ENCODE measurements at regions not wholly inside any gene's neighbourhood (a gene's known extent, or its start where the extent isn't known, plus 50 kb on each side); places are given as distances from the start of the nearest gene placed in this dataset.

GRCh38 chr10:108055506-108055905 is 891.0 kb upstream of the SORCS1 start:
- no peak for DNase-seq (ENCODE audit: low spot score)
- in situ Hi-C loops (cut with MboI; ENCODE audit: low pct_unique_long_range_greater_than_20kb, low sequenced_read_pairs, unreplicated experiment) = no loop called here
- no peak for TF ChIP-seq CTCF (IDR thresholded peaks at IDR 0.05; ENCODE audit: extremely low read depth, insufficient read depth, missing control alignments)

- in situ Hi-C loops (cut with MboI; ENCODE audit: low pct_unique_long_range_greater_than_20kb, low sequenced_read_pairs, unreplicated experiment) = no loop called here
- no peak for TF ChIP-seq CTCF (IDR thresholded peaks at IDR 0.05; ENCODE audit: extremely low read depth, insufficient read depth, missing control alignments)
- no peak for DNase-seq (ENCODE audit: low spot score)
Observed at GRCh38 chr10:108052981-108053380, 888.5 kb upstream of the SORCS1 start.

- in situ Hi-C loops (cut with MboI; ENCODE audit: low pct_unique_long_range_greater_than_20kb, low sequenced_read_pairs, unreplicated experiment) = no loop called here
- no peak for DNase-seq (ENCODE audit: low spot score)
- TF ChIP-seq CTCF (IDR thresholded peaks at IDR 0.05; ENCODE audit: extremely low read depth, insufficient read depth, missing control alignments) = no peak
Observed at GRCh38 chr10:108051218-108051617, 886.7 kb upstream of the SORCS1 start.

- no peak for DNase-seq (ENCODE audit: low spot score)
- TF ChIP-seq CTCF (IDR thresholded peaks at IDR 0.05; ENCODE audit: extremely low read depth, insufficient read depth, missing control alignments) = no peak
- in situ Hi-C loops (cut with MboI; ENCODE audit: low pct_unique_long_range_greater_than_20kb, low sequenced_read_pairs, unreplicated experiment) = no loop called here
Observed at GRCh38 chr10:108050626-108051025, 886.1 kb upstream of the SORCS1 start.

GRCh38 chr10:108049668-108050067 is 885.2 kb upstream of the SORCS1 start:
- in situ Hi-C loops (cut with MboI; ENCODE audit: low pct_unique_long_range_greater_than_20kb, low sequenced_read_pairs, unreplicated experiment) = no loop called here
- no peak for DNase-seq (ENCODE audit: low spot score)
- no peak for TF ChIP-seq CTCF (IDR thresholded peaks at IDR 0.05; ENCODE audit: extremely low read depth, insufficient read depth, missing control alignments)

- DNase-seq (ENCODE audit: low spot score) = no peak
- no peak for TF ChIP-seq CTCF (IDR thresholded peaks at IDR 0.05; ENCODE audit: extremely low read depth, insufficient read depth, missing control alignments)
- in situ Hi-C loops (cut with MboI; ENCODE audit: low pct_unique_long_range_greater_than_20kb, low sequenced_read_pairs, unreplicated experiment) = no loop called here
Observed at GRCh38 chr10:108048898-108049297, 884.4 kb upstream of the SORCS1 start.
